ENCODE measurements at regions not wholly inside any gene's neighbourhood (a gene's known extent, or its start where the extent isn't known, plus 50 kb on each side); places are given as distances from the start of the nearest gene placed in this dataset.
"Not testable (repeated sequence)": the region's sequence is repeated elsewhere in the genome, so short reads cannot be mapped to it uniquely, and the experiment has no call there.

GRCh38 chr6:1230689-1231605 lies 81.0 kb upstream of the FOXQ1 start:
- no peak for DNase-seq (ENCODE audit: low read depth in 2 of 2, low spot score in 1 of 2)

- DNase-seq (ENCODE audit: low read depth in 2 of 2, low spot score in 1 of 2): no peak
Observed at GRCh38 chr6:1230281-1230680, 81.6 kb upstream of the FOXQ1 start.

GRCh38 chr6:1229808-1230207 lies 82.1 kb upstream of the FOXQ1 start:
- DNase-seq (ENCODE audit: low read depth in 2 of 2, low spot score in 1 of 2): no peak

DNA sequence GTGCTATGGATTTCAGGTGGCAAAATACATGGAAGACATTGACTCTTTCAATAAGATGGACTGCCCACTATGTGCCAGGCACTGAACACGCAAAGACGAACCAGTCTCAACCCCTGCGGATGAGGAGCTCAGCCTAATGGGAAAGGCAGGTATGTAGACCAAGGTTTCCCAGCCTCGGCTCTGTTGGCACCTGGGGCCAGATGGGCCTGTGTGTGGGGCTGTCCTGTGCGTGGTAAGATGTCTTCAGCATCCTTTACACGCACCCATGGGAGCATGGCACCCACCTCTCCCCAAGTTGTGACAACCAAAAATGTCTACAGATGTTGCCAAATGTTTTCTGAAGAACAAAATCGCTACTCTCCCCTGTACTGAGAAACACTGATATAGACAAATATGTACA lies 82.6 kb upstream of the FOXQ1 start:
- no peak for DNase-seq (ENCODE audit: low read depth in 2 of 2, low spot score in 1 of 2)

- DNase-seq (ENCODE audit: low read depth in 2 of 2, low spot score in 1 of 2): no peak
Observed at GRCh38 chr6:1228754-1229191, 83.1 kb upstream of the FOXQ1 start.

DNA sequence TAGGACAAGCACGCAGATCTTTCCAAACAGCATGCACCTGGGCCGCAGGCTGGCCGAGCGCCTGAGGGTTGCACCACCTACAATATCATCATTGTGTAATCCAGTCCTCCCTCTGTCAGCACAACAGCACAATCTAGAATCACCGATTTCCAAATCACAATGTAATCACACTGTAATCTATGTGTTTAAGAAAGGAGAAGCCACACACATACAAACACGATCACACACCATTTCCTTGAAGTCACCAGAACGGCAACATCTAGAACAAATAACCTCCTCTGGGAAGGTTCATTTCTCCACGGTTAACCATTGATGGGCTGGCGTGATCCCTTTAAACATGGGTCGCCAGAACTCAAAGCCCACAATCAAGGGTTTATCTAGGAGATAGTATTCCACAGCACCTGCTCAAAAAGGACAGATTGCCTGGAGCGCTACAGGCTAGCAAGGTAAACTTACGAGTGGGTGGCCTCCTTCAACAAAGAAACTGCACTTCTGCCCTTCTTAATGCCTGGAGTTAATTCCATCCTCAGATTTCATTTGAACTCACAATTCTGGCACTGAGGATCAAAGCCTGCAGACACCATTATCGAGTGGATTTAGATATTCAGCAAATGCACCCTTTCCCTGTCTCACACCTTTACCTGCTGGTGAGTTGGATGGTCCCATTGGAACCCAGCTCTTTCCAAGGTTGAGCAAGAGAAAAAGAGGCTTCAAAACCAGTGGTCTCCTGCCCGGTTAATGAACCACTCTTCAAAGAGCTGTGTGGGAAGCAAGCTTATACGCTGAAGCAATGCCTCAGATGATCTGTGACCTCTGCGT lies 83.8 kb upstream of the FOXQ1 start:
- no peak for DNase-seq (ENCODE audit: low read depth in 2 of 2, low spot score in 1 of 2)

DNA sequence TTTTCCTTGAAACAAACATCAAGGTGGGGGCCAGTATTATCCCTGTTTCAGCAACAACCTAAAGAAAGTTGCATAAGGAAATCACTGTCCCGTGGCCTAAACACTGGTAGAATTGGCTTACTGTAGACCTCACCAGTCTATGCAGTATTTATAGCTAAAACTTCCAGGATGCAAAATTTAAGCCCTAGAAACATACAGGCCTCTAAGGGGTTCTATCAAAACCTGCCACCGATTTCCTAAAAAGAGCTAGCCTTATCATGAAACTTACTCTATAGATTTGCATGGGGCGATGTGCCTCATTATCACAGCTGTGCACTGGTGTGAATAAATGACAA lies 84.3 kb upstream of the FOXQ1 start:
- no peak for DNase-seq (ENCODE audit: low read depth in 2 of 2, low spot score in 1 of 2)

DNA sequence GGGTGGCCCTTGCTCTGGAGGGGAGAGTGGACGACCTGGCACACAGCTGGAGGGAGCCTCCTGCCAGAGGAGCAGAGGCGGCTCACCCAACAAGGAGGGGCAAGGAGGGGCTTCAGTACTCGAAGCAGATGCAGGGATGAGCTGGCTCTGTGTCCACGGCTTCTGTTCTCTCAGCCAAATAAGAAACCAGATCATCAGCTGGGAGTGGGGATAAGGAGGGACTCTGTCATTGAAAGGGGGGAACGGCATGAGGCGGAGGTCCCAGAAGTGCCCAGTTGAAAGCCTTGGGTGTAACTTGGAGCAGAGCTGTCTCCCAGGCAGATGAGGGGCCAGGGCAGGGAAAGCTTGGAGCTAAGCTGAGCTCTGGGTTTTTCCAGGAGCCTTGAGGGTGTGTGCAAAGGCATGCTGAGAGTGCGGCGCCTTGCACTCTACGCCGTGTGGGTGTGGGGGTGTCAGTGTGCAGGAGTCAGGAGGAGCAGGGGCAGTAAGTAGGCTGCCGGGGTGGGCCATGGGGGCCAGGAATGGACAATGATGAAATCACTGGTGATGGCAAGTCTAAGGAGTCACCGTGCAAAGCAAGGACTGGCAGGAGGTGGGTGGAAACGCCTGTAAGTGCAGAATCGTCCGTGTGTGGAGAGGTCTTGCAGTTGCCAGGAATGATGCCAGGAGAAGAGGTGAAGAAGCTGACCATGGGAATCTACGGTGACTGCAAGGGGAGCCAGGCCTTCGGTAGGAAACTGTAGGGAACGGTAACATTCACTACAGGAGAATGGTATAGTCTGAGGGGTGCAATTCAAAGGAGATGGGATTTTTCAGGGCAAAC lies 85.4 kb upstream of the FOXQ1 start:
- no peak for DNase-seq (ENCODE audit: low read depth in 2 of 2, low spot score in 1 of 2)

DNA sequence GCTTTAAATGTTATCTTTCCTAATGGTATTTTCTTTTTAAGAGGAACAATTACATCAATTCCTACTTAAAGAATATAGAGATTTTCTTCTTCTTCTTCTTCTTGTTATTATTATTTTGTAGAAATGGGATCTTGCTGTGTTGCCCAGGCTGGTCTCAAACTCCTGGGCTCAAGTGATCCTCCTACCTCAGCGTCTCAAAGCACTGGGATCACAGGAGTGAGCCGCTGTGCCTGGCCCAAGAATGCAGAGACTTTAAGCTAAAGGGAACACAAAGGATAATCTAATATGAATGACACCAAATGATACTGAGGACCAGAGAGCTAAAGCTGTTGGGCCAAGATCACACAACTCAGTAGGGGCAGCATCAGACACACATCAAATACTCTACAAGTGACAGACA lies 87.4 kb upstream of the FOXQ1 start:
- DNase-seq (ENCODE audit: low read depth in 2 of 2, low spot score in 1 of 2): no peak

GRCh38 chr6:1222728-1223595 lies 88.9 kb upstream of the FOXQ1 start:
- DNase-seq (ENCODE audit: low read depth in 2 of 2, low spot score in 1 of 2): no peak

GRCh38 chr6:1217396-1217795 lies 94.5 kb upstream of the FOXQ1 start:
- no peak for DNase-seq (ENCODE audit: low read depth in 2 of 2, low spot score in 1 of 2)

GRCh38 chr6:1216488-1216974 lies 95.4 kb upstream of the FOXQ1 start:
- DNase-seq (ENCODE audit: low read depth in 2 of 2, low spot score in 1 of 2): no peak

DNA sequence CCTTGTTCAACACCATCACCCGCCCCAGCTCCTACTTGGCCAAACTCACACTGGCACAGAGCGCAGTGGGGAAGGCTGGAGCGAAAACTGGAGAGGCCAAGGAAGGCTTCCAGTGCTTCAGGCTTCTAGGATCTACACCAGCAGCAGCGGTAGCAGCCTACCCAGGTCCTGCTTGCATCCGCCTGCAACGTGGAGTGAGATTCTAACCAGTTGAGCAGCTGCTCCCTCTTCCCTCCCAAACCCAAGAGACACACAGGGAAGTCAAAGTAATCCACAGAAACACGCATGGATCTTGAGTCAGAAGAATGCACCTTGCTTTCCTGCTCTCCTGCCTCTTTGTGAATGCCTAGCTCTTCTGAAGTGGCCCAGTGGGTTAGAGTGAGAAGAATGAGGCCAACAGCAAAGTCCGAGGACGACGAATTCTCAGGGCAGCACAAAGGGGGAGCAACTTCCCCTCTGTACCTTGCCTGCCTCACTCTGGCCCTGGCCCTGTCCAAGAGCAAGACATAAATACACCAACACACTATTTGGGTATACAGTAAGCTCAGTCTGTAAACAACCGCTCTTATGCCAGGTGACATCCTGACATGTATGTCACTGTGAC lies 95.9 kb upstream of the FOXQ1 start:
- no peak for DNase-seq (ENCODE audit: low read depth in 2 of 2, low spot score in 1 of 2)

DNA sequence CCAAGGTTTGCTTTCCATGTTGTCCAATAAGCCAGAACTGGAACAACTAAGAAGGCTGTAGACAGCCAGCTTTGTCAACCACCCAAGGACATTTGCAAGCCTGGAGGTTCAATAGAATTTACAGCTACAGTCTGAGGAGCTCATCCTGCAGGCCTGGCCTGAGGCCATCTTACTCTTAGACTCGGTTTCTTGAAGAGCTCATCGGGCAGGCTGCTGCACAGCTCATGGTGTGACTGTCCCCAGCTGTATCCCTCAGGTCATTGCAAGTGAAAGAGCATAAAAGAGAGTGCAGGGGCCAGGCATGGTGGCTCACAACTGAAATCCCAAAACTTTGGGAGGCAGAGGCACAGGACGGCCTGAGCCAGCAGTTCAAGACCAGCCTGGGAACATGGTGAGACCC lies 96.9 kb upstream of the FOXQ1 start:
- DNase-seq (ENCODE audit: low read depth in 2 of 2, low spot score in 1 of 2): no peak

DNA sequence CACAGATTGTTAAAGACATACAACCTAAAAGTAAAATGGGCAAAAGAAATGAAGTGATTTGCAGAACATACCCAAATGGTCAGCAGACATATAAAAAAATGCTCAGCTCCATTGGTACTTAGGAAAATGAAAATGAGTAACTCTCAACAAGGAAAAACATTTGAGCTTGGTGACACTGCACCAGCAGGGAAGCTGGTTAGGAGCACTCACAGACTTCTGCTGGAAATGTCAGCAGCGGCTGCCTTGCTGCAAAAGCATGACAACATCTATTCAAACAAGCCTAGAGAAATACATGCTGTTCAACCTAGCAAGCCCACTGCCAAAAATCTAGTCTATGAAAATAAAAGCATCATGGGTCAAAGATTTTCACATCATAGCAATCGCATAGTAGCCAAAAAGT lies 99.0 kb upstream of the FOXQ1 start:
- DNase-seq (ENCODE audit: low read depth in 2 of 2, low spot score in 1 of 2): no peak

DNA sequence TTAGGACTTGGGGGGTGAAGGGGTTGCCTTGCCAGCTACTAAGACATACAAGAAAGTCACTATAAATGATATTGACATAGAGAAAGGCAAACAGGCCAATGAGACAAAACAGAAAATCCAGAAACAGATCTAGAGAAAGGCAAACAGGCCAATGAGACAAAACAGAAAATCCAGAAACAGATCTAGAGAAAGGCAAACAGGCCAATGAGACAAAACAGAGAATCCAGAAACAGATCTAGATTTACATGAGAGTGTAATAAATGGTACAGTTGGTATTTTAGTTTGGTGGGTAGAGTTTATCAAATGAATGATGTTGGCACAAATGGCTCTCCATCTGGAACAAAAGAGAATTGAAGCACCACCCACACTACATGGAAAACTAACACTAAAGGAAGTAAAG lies 99.8 kb upstream of the FOXQ1 start:
- not testable (repeated sequence) for DNase-seq (ENCODE audit: low read depth in 2 of 2, low spot score in 1 of 2)

GRCh38 chr6:1210631-1211030 lies 101.3 kb upstream of the FOXQ1 start:
- DNase-seq (ENCODE audit: low read depth in 2 of 2, low spot score in 1 of 2): not testable (repeated sequence)

DNA sequence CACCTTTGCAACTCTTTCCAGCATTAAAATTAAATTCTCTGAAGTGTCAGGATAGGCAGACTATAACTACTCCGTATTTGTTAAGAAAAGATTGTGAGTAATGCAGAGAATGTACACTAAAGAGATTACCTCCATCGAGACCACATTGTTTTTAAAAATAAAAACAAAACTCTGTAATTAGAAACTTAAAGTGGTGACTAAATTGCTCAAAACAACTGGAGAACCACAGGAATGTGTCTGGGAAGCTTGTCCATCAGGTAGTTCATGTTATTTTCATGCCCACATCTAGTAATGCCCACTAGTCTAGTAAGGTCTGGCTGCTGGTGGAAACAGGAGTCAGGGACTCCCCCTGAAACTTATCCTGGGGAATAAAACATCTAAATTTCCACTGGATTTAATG lies 103.0 kb upstream of the FOXQ1 start:
- no peak for DNase-seq (ENCODE audit: low read depth in 2 of 2, low spot score in 1 of 2)

DNA sequence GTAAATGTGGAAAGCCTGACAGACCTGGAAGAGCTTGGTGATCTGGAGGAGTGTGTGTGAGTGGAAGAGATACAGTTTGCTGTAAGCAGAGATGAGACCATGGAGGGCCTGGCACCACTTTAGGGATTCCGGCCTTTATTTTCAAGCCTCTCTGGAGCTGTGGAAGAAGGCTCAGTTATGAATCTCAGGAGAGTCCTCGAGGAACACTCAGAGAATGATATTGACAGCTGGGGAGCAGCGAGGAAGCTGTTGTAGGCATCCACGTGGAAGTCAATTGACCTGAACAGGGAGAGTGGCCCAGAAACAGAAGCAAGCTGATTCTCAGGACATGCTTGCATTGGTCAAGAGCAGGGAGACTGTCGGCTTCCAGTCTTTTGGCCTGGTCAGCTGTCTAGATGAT lies 108.4 kb upstream of the FOXQ1 start:
- no peak for DNase-seq (ENCODE audit: low read depth in 2 of 2, low spot score in 1 of 2)

DNA sequence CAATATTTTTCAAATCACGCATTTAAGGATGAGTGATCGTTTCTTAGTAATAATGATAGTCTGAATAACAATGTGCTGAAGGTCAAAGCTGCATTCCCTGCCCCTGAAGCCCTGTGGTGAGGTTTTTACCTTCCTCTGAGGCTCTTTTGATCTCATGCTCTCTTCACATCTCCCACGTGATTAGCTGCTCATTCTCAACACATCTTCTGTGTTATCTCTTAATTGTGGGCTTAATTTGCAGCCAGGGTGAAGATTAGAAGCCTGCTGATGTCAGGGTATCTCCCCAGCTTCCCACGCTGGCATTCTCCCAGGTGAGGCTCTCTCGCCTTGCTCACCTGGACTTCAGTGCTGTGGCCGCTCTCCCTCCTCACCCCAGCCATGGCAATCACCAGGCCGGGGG lies 109.7 kb upstream of the FOXQ1 start:
- no peak for DNase-seq (ENCODE audit: low read depth in 2 of 2, low spot score in 1 of 2)
